H1 (cell line): ENCODE measurements at regions not wholly inside any gene's neighbourhood (a gene's known extent, or its start where the extent isn't known, plus 50 kb on each side); places are given as distances from the start of the nearest gene placed in this dataset.

Experiments
- CTCF ChIA-PET: fragments of 300-600 bp; sonication (Branson Sonifier 250); formaldehyde crosslinking; loops from one replicate; lab custom pipeline; 2021; ENCODE audit not compliant: partially characterized antibody; lab: Charles Lee
- POLR2A ChIA-PET: fragments of 300-600 bp; sonication (Branson Sonifier 250); formaldehyde crosslinking; loops from one replicate; lab custom pipeline; 2021; ENCODE audit warnings: inconsistent platforms; ENCODE audit not compliant: partially characterized antibody; lab: Charles Lee
- DNase-seq, 2 experiments: peaks; one replicate each; pipeline versions ENCODE4 v3.0.0 to v3.0.0-alpha.2; 2010 to 2022; ENCODE audit warnings: low spot score in 2 of 2, low read depth in 1 of 2, mixed read lengths in 1 of 2
- FAIRE-seq: peaks from 2 replicates; lab custom pipeline; 2011; peaks lifted over from hg19 to GRCh38; lab: Jason Lieb, UNC
- H2AFZ ChIP-seq: 2 replicates; pipeline ENCODE4 v1.8.1; 2012; ENCODE audit warnings: low read length, inconsistent platforms
- H2AK5ac ChIP-seq: 2 replicates; pipeline ENCODE4 v1.6.1; 2013; ENCODE audit warnings: low read depth, low read length
- H2BK120ac ChIP-seq: replicated peaks from 2 replicates; pipeline ENCODE3; 2013; ENCODE audit warnings: low read depth, low read length, inconsistent platforms
- H2BK12ac ChIP-seq: 2 replicates; pipeline ENCODE4 v1.6.1; 2013; ENCODE audit warnings: low read depth, low read length
- H2BK15ac ChIP-seq: 2 replicates; pipeline ENCODE4 v1.6.1; 2013; ENCODE audit warnings: low read length
- H2BK20ac ChIP-seq: 2 replicates; pipeline ENCODE4 v1.6.1; 2013; ENCODE audit warnings: low read length
- H2BK5ac ChIP-seq: 2 replicates; pipeline ENCODE4 v1.6.1; 2013; ENCODE audit warnings: low read depth, low read length
- H3K14ac ChIP-seq: 2 replicates; pipeline ENCODE4 v1.6.1; 2013; ENCODE audit warnings: inconsistent platforms; ENCODE audit not compliant: insufficient read length
- H3K18ac ChIP-seq: 2 replicates; pipeline ENCODE4 v1.6.1; 2013; ENCODE audit warnings: low read length; ENCODE audit errors: extremely low read depth
- H3K23ac ChIP-seq: 2 replicates; pipeline ENCODE4 v1.6.1; 2013; ENCODE audit warnings: inconsistent platforms; ENCODE audit not compliant: insufficient read length
- H3K23me2 ChIP-seq: 2 replicates; pipeline ENCODE4 v1.6.1; 2013; ENCODE audit warnings: low read depth, low read length
- H3K27ac ChIP-seq: 2 replicates; pipeline ENCODE4 v1.6.1; 2011; ENCODE audit warnings: low read depth, low read length, inconsistent platforms
- H3K27me3 ChIP-seq, 4 experiments: replicated peaks in 1 of 4; 1 replicate in 1 of 4; 2 replicates in 3 of 4; pipeline versions ENCODE4 v1.6.1 to v1.8.1; 2011 to 2013; ENCODE audit warnings: low read length in 3 of 4, mild to moderate bottlenecking in 3 of 4, inconsistent platforms in 2 of 4, mixed read lengths in 2 of 4, moderate library complexity in 1 of 4; ENCODE audit not compliant: control insufficient read depth in 3 of 4, insufficient read depth in 3 of 4; ENCODE audit errors: extremely low read depth in 1 of 4
- H3K36me3 ChIP-seq, 4 experiments: 2 replicates each; pipeline versions ENCODE4 v1.6.1 to v1.8.1; 2011 to 2013; ENCODE audit warnings: mild to moderate bottlenecking in 4 of 4, low read length in 3 of 4, moderate library complexity in 2 of 4, control low read depth in 1 of 4, inconsistent platforms in 1 of 4; ENCODE audit not compliant: insufficient read depth in 4 of 4, control insufficient read depth in 2 of 4
- H3K4ac ChIP-seq: replicated peaks from 2 replicates; pipeline ENCODE3; 2013; ENCODE audit warnings: low read length, low read depth, mixed read lengths, inconsistent platforms; ENCODE audit not compliant: insufficient read length
- H3K4me1 ChIP-seq, 4 experiments: replicated peaks in 1 of 4; 1 replicate in 1 of 4; 2 replicates in 3 of 4; pipeline versions ENCODE4 v1.6.1 to v1.8.1; 2011 to 2013; ENCODE audit warnings: low read length in 3 of 4, inconsistent platforms in 2 of 4, mixed read lengths in 1 of 4; ENCODE audit not compliant: insufficient read depth in 4 of 4, control insufficient read depth in 3 of 4
- H3K4me2 ChIP-seq, 2 experiments: 2 replicates each; pipeline versions ENCODE4 v1.6.1 to v1.8.1; 2011 to 2013; ENCODE audit warnings: low read depth in 2 of 2, low read length in 2 of 2, control low read depth in 1 of 2, inconsistent platforms in 1 of 2, mild to moderate bottlenecking in 1 of 2; ENCODE audit not compliant: insufficient read depth in 1 of 2
- H3K4me3 ChIP-seq, 4 experiments: fragments of 200-600, 300-600 bp in 1 of 4; sonication (generic), shearing (Covaris generic), sonication (Bioruptor Twin) in 1 of 4; 2 replicates each; pipeline versions ENCODE4 v1.5.1 to v1.8.1; 2011 to 2016; ENCODE audit warnings: low read length in 4 of 4, low read depth in 3 of 4, control low read depth in 2 of 4, inconsistent platforms in 2 of 4, mild to moderate bottlenecking in 2 of 4, mixed read lengths in 1 of 4, moderate library complexity in 1 of 4; ENCODE audit not compliant: insufficient read depth in 2 of 4; ENCODE audit errors: extremely low read depth in 1 of 4
- H3K56ac ChIP-seq: replicated peaks from 2 replicates; pipeline ENCODE3; 2013; ENCODE audit warnings: low read depth, mild to moderate bottlenecking, mixed read lengths, low read length, inconsistent platforms; ENCODE audit not compliant: insufficient read length
- H3K79me1 ChIP-seq: 2 replicates; pipeline ENCODE4 v1.6.1; 2013; ENCODE audit warnings: low read depth, low read length, control low read depth
- H3K79me2 ChIP-seq, 2 experiments: 2 replicates each; pipeline versions ENCODE4 v1.6.1 to v1.8.1; 2012 to 2013; ENCODE audit warnings: low read length in 2 of 2, mild to moderate bottlenecking in 2 of 2, inconsistent platforms in 1 of 2; ENCODE audit not compliant: insufficient read depth in 2 of 2, control insufficient read depth in 1 of 2
- H3K9ac ChIP-seq, 4 experiments: replicated peaks in 1 of 4; 1 replicate in 1 of 4; 2 replicates in 3 of 4; pipeline versions ENCODE4 v1.6.1 to v1.8.1; 2011 to 2013; ENCODE audit warnings: low read depth in 3 of 4, low read length in 3 of 4, control low read depth in 2 of 4, mild to moderate bottlenecking in 2 of 4, moderate library complexity in 2 of 4, inconsistent platforms in 1 of 4; ENCODE audit errors: extremely low read depth in 1 of 4
- H3K9me3 ChIP-seq, 2 experiments: 2 replicates each; pipeline versions ENCODE4 v1.6.1 to v1.8.1; 2012 to 2013; ENCODE audit warnings: mild to moderate bottlenecking in 2 of 2, moderate library complexity in 2 of 2, control low read depth in 1 of 2, inconsistent platforms in 1 of 2, low read depth in 1 of 2, low read length in 1 of 2, mixed read lengths in 1 of 2; ENCODE audit not compliant: insufficient read depth in 2 of 2
- H4K20me1 ChIP-seq, 2 experiments: replicated peaks in 1 of 2; 2 replicates each; pipeline versions ENCODE3 to v1.8.1; 2011 to 2013; ENCODE audit warnings: inconsistent platforms in 2 of 2, low read length in 2 of 2, mild to moderate bottlenecking in 1 of 2; ENCODE audit not compliant: insufficient read depth in 2 of 2, control insufficient read depth in 1 of 2
- H4K5ac ChIP-seq: 2 replicates; pipeline ENCODE4 v1.6.1; 2013; ENCODE audit warnings: low read length, low read depth, mixed read lengths, inconsistent platforms; ENCODE audit not compliant: insufficient read length
- H4K8ac ChIP-seq: 2 replicates; pipeline ENCODE4 v1.8.0; 2013; ENCODE audit warnings: mild to moderate bottlenecking, moderate library complexity, low read length, inconsistent platforms; ENCODE audit not compliant: insufficient read depth; ENCODE audit errors: extremely low read depth
- H4K91ac ChIP-seq: replicated peaks from 2 replicates; pipeline ENCODE3; 2013; ENCODE audit warnings: low read length, mixed read lengths, inconsistent platforms; ENCODE audit not compliant: insufficient read length
- EP300 ChIP-seq, 2 experiments: IDR thresholded peaks; 1 replicate in 1 of 2; 2 replicates in 1 of 2; pipeline ENCODE4 v1.6.1; 2011 to 2012; ENCODE audit warnings: low read depth in 2 of 2, low read length in 2 of 2, mild to moderate bottlenecking in 2 of 2, borderline replicate concordance in 1 of 2, inconsistent platforms in 1 of 2, moderate library complexity in 1 of 2
- SIRT6 ChIP-seq: IDR thresholded peaks from one replicate; pipeline ENCODE4 v1.7.1; 2012; ENCODE audit warnings: low read length, inconsistent platforms
- TAF1 ChIP-seq: IDR thresholded peaks from 2 replicates; pipeline ENCODE4 v1.6.1; 2011; ENCODE audit warnings: mild to moderate bottlenecking, low read depth, low read length
- ZNF274 ChIP-seq: IDR thresholded peaks from 2 replicates; pipeline ENCODE4 v1.7.0; 2012; ENCODE audit warnings: low read length, borderline replicate concordance; ENCODE audit errors: extremely low read depth
- WGBS, 2 experiments: shearing (Covaris generic) in 1 of 2; methylation state at CpG; one replicate each; pipeline versions ENCODE4 v1.1.6 to v1.1.7; 2013 to 2015; ENCODE audit warnings: low lambda C conversion rate in 2 of 2, mixed read lengths in 2 of 2, inconsistent platforms in 1 of 2, low coverage in 1 of 2, missing lambda C conversion rate in 1 of 2; ENCODE audit not compliant: insufficient replicate concordance in 2 of 2, insufficient coverage in 1 of 2, insufficient read length in 1 of 2; ENCODE audit errors: extremely low coverage in 1 of 2, missing lambda C conversion rate in 1 of 2; 5-methylcytosine and 5-hydroxymethylcytosine counted together
- TF ChIP-seq, protein P1 (sequence below): IDR thresholded peaks from 2 replicates; pipeline ENCODE4 v1.6.1; 2012; ENCODE audit warnings: low read length, inconsistent platforms

- FAIRE-seq: no peak
- no peak overlapping the region for H2AFZ ChIP-seq
- H3K27me3 ChIP-seq: no peaks in the 10 kb centered on the region
Observed at GRCh38 chr16:86922311-86922710, 344.0 kb downstream of the FOXL1 start.

More at GRCh38 chr16:86922311-86922710, 344.0 kb downstream of the FOXL1 start:
- no peak overlapping the region for H4K5ac ChIP-seq
- no peak overlapping the region for H3K4me2 ChIP-seq
- H4K91ac ChIP-seq: no peak overlapping the region
- no peak overlapping the region for H3K27ac ChIP-seq
- no peaks in the 10 kb centered on the region for H3K23me2 ChIP-seq
- no peak overlapping the region for H4K8ac ChIP-seq
- no peak overlapping the region for H3K4ac ChIP-seq
- no peak overlapping the region for H3K9ac ChIP-seq
- no peak overlapping the region for H2BK12ac ChIP-seq
- CTCF ChIA-PET: interaction anchor here (0.7 kb wide), 1 partner anchor 140 kb away, joined by 3 read pairs; no protein-coding TSS in a partner anchor
- no peak for DNase-seq
- no peak overlapping the region for H3K56ac ChIP-seq
- no peak for TF ChIP-seq ZNF274
- no peak for TF ChIP-seq EP300 (IDR thresholded peaks at IDR 0.05; ENCODE audit: borderline replicate concordance in 1 of 2, low read depth in 2 of 2, low read length in 2 of 2)
- TF ChIP-seq, protein P1, sequence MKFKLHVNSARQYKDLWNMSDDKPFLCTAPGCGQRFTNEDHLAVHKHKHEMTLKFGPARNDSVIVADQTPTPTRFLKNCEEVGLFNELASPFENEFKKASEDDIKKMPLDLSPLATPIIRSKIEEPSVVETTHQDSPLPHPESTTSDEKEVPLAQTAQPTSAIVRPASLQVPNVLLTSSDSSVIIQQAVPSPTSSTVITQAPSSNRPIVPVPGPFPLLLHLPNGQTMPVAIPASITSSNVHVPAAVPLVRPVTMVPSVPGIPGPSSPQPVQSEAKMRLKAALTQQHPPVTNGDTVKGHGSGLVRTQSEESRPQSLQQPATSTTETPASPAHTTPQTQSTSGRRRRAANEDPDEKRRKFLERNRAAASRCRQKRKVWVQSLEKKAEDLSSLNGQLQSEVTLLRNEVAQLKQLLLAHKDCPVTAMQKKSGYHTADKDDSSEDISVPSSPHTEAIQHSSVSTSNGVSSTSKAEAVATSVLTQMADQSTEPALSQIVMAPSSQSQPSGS: no peak
- TF ChIP-seq TAF1: no peak
- no peak for TF ChIP-seq SIRT6
- no peak overlapping the region for H3K14ac ChIP-seq
- peaks cover 7% of the 10 kb centered on the region in 2 experiments; a peak in 3 of 4 replicates for H3K9me3 ChIP-seq
- no peaks in the 10 kb centered on the region for H4K20me1 ChIP-seq
- H3K36me3 ChIP-seq: no peaks in the 10 kb centered on the region
- H2AK5ac ChIP-seq: no peak overlapping the region
- WGBS, 2 experiments: 97% methylated on average over 7 of the region's 7 CpGs; no CpG with 5 or more reads in 1 of the 2 experiments
- H3K4me1 ChIP-seq: peaks cover 0 to 4% (median 2%) of the 10 kb centered on the region in 4 experiments; a peak in 3 of 7 replicates
- POLR2A ChIA-PET: interaction anchor here (0.7 kb wide), 1 partner anchor 26 kb away, joined by 3 read pairs; no protein-coding TSS in a partner anchor
- H2BK5ac ChIP-seq: no peak overlapping the region
- H3K79me2 ChIP-seq: no peaks in the 10 kb centered on the region
- H3K79me1 ChIP-seq: no peaks in the 10 kb centered on the region; the same call in 1 of the 2 replicates
- H3K4me3 ChIP-seq: no peak overlapping the region
- no peak overlapping the region for H2BK15ac ChIP-seq
- H2BK120ac ChIP-seq: no peak overlapping the region
- no peak overlapping the region for H3K23ac ChIP-seq
- H3K18ac ChIP-seq: no peak overlapping the region
- H2BK20ac ChIP-seq: no peak overlapping the region
